ENCODE measurements at regions not wholly inside any gene's neighbourhood (a gene's known extent, or its start where the extent isn't known, plus 50 kb on each side); places are given as distances from the start of the nearest gene placed in this dataset.

GRCh38 chr18:73848656-73849055, 299.0 kb downstream of the FBXO15 start:
- no peak for DNase-seq
- H3K36me3 ChIP-seq = no peaks in the 10 kb centered on the region
- no peak for FAIRE-seq
- no peak for TF ChIP-seq CTCF (IDR thresholded peaks at IDR 0.05)
- no peaks in the 10 kb centered on the region for H3K9me3 ChIP-seq
- no peak overlapping the region for H3K4me3 ChIP-seq
- H3K4me1 ChIP-seq = no peaks in the 10 kb centered on the region
- no peaks in the 10 kb centered on the region for H3K27me3 ChIP-seq
- no peak for ATAC-seq
- H3K27ac ChIP-seq = no peak overlapping the region
- intact Hi-C loops (cut with DNase I) = no loop called here

- 23 to 25% methylated on average over 7 of the region's 7 CpGs for WGBS, 2 donors
- ATAC-seq (no peak), DNase-seq (no peak), FAIRE-seq (no peak)
- Histone ChIP-seq H3K27ac (no peak overlapping the region), H3K9me3 (no peaks in the 10 kb centered on the region), H3K27me3 (no peaks in the 10 kb centered on the region), H3K4me3 (no peak overlapping the region), H3K4me1 (peaks cover 0 to 5% (median 0%) of the 10 kb centered on the region in 3 donors), H3K36me3 (no peaks in the 10 kb centered on the region)
- no peak for TF ChIP-seq CTCF (IDR thresholded peaks at IDR 0.05)
- intact Hi-C loops (cut with DNase I) = loop anchor here in 1 of 3 donors (5.0 kb wide), 1 partner anchor 1081 kb away; no protein-coding TSS in a partner anchor
These were observed 304.2 kb downstream of the FBXO15 start for GRCh38 chr18:73843455-73843854.

- ATAC-seq (peak in 3 of 4 donors; percentile 80 to 88 (median 86)), DNase-seq (peak in 4 of 6 donors; percentile 19 to 67 (median 44)), FAIRE-seq (no peak)
- H3K27me3 ChIP-seq = no peaks in the 10 kb centered on the region
- TF ChIP-seq CTCF (IDR thresholded peaks at IDR 0.05) = peak; percentile 66 to 94 (median 86)
- H3K4me1 ChIP-seq = peaks cover 0 to 5% (median 0%) of the 10 kb centered on the region in 3 donors
- WGBS, 2 donors = 2% methylated on average over 10 of the region's 10 CpGs
- intact Hi-C loops (cut with DNase I) = loop anchor here in 1 of 3 donors (5.0 kb wide), 1 partner anchor 1081 kb away; no protein-coding TSS in a partner anchor
- H3K27ac ChIP-seq = no peak overlapping the region
- no peak overlapping the region for H3K4me3 ChIP-seq
- H3K36me3 ChIP-seq = no peaks in the 10 kb centered on the region
- H3K9me3 ChIP-seq = no peaks in the 10 kb centered on the region
These were observed 304.7 kb downstream of the FBXO15 start for GRCh38 chr18:73842795-73843394.

- ATAC-seq = no peak
- no peak for DNase-seq
- no peaks in the 10 kb centered on the region for H3K9me3 ChIP-seq
- no peak for TF ChIP-seq CTCF (IDR thresholded peaks at IDR 0.05)
- H3K4me1 ChIP-seq = peaks cover 0 to 5% (median 0%) of the 10 kb centered on the region in 3 donors
- no peak overlapping the region for H3K4me3 ChIP-seq
- no peaks in the 10 kb centered on the region for H3K27me3 ChIP-seq
- H3K36me3 ChIP-seq = no peaks in the 10 kb centered on the region
- intact Hi-C loops (cut with DNase I) = loop anchor here in 1 of 3 donors (5.0 kb wide), 1 partner anchor 1079 kb away; no protein-coding TSS in a partner anchor
- no peak for FAIRE-seq
- no peak overlapping the region for H3K27ac ChIP-seq
- WGBS, 2 donors = 28 to 46% methylated on average over 1 of the region's 1 CpG
These were observed 306.0 kb downstream of the FBXO15 start for GRCh38 chr18:73841661-73842060.

GRCh38 chr18:73840319-73840945, 307.2 kb downstream of the FBXO15 start:
- Histone ChIP-seq H3K4me1 (peaks cover 0 to 5% (median 0%) of the 10 kb centered on the region in 3 donors), H3K27ac (no peak overlapping the region), H3K27me3 (no peaks in the 10 kb centered on the region), H3K4me3 (no peak overlapping the region), H3K36me3 (no peaks in the 10 kb centered on the region), H3K9me3 (no peaks in the 10 kb centered on the region)
- 52 to 68% methylated on average over 11 of the region's 11 CpGs for WGBS, 2 donors
- no peak for DNase-seq
- FAIRE-seq = no peak
- TF ChIP-seq CTCF (IDR thresholded peaks at IDR 0.05) = no peak
- intact Hi-C loops (cut with DNase I) = loop anchor here in 1 of 3 donors (5.0 kb wide), 1 partner anchor 1078 kb away; no protein-coding TSS in a partner anchor
- ATAC-seq = no peak
